Tibial nerve (tissue), 4 donors: ENCODE measurements at regions not wholly inside any gene's neighbourhood (a gene's known extent, or its start where the extent isn't known, plus 50 kb on each side); places are given as distances from the start of the nearest gene placed in this dataset.

Experiments
- EP300 ChIP-seq, 2 donors: sonication (generic); formaldehyde crosslinking; IDR thresholded peaks; one replicate each; pipeline ENCODE4 v1.6.1; 2017; ENCODE audit warnings: antibody characterized with exemption in 2 of 2, mild to moderate bottlenecking in 1 of 2
- POLR2A ChIP-seq, 2 donors: fragments of 450-650 bp; IDR thresholded peaks; one replicate each; pipeline ENCODE4 v1.6.1; 2017; ENCODE audit warnings: antibody characterized with exemption in 2 of 2, mild to moderate bottlenecking in 2 of 2, moderate library complexity in 2 of 2
- TF ChIP-seq, protein P1 (sequence below), 5 experiments: fragments of 200-600 bp in 3 of 5; fragments of 450-650 bp in 2 of 5; sonication (generic) in 3 of 5; IDR thresholded peaks; one replicate each; pipeline ENCODE4 v1.5.1; 2016 to 2019; ENCODE audit warnings: antibody characterized with exemption in 5 of 5, mild to moderate bottlenecking in 3 of 5, moderate library complexity in 2 of 5

DNA sequence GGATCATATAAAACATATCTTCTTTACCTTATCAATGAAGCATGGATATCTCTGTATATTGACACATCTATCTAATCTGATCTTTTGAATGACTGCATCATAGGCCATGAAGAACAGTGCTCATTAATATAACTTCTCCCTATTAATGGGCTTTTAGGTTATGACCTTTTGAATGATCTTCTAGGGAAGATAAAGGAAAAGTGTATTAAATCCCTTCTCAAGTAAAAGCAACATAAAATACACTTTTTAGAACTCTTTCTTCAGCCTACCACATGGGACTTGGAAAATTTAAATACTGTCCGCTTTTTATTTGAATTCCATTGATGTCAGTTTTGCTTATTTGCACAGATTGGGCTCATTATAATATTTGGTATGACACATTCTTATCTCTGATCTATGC lies 425.4 kb downstream of the MED13L start:
- TF ChIP-seq, protein P1, sequence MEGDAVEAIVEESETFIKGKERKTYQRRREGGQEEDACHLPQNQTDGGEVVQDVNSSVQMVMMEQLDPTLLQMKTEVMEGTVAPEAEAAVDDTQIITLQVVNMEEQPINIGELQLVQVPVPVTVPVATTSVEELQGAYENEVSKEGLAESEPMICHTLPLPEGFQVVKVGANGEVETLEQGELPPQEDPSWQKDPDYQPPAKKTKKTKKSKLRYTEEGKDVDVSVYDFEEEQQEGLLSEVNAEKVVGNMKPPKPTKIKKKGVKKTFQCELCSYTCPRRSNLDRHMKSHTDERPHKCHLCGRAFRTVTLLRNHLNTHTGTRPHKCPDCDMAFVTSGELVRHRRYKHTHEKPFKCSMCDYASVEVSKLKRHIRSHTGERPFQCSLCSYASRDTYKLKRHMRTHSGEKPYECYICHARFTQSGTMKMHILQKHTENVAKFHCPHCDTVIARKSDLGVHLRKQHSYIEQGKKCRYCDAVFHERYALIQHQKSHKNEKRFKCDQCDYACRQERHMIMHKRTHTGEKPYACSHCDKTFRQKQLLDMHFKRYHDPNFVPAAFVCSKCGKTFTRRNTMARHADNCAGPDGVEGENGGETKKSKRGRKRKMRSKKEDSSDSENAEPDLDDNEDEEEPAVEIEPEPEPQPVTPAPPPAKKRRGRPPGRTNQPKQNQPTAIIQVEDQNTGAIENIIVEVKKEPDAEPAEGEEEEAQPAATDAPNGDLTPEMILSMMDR (IDR thresholded peaks at IDR 0.05) = no peak
- TF ChIP-seq POLR2A (IDR thresholded peaks at IDR 0.05) (no peak), EP300 (IDR thresholded peaks at IDR 0.05) (no peak)
